ENCODE measurements at regions not wholly inside any gene's neighbourhood (a gene's known extent, or its start where the extent isn't known, plus 50 kb on each side); places are given as distances from the start of the nearest gene placed in this dataset.

DNA sequence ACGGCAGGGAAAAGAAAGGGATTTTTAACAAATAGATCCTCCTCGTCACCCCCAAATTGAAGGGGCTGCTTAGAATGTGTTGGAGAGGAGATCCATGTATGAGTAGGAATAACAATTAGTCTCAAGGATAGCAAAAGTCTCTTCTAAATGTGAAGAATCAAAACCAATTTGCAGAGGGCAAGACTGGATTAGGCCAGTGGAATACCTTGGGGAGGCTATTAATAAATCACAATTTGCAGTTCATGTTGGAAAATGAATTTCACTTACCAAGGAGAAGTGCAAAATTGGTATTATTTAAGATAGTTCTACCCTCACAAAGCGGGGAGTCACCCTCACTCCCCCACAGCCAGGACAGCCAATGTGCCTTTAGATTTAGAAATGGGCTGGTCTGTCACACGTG, 299.8 kb upstream of the SLC30A5 start:
- TF ChIP-seq, protein P1, sequence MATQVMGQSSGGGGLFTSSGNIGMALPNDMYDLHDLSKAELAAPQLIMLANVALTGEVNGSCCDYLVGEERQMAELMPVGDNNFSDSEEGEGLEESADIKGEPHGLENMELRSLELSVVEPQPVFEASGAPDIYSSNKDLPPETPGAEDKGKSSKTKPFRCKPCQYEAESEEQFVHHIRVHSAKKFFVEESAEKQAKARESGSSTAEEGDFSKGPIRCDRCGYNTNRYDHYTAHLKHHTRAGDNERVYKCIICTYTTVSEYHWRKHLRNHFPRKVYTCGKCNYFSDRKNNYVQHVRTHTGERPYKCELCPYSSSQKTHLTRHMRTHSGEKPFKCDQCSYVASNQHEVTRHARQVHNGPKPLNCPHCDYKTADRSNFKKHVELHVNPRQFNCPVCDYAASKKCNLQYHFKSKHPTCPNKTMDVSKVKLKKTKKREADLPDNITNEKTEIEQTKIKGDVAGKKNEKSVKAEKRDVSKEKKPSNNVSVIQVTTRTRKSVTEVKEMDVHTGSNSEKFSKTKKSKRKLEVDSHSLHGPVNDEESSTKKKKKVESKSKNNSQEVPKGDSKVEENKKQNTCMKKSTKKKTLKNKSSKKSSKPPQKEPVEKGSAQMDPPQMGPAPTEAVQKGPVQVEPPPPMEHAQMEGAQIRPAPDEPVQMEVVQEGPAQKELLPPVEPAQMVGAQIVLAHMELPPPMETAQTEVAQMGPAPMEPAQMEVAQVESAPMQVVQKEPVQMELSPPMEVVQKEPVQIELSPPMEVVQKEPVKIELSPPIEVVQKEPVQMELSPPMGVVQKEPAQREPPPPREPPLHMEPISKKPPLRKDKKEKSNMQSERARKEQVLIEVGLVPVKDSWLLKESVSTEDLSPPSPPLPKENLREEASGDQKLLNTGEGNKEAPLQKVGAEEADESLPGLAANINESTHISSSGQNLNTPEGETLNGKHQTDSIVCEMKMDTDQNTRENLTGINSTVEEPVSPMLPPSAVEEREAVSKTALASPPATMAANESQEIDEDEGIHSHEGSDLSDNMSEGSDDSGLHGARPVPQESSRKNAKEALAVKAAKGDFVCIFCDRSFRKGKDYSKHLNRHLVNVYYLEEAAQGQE (IDR thresholded peaks at IDR 0.05; ENCODE audit: insufficient read depth in 1 of 2, low read depth in 2 of 2, low read length in 1 of 2): no peak
- no peak for TF ChIP-seq POLR2AphosphoS5 (IDR thresholded peaks at IDR 0.05; ENCODE audit: low read depth, low read length)
